ENCODE measurements at regions not wholly inside any gene's neighbourhood (a gene's known extent, or its start where the extent isn't known, plus 50 kb on each side); places are given as distances from the start of the nearest gene placed in this dataset.

DNA sequence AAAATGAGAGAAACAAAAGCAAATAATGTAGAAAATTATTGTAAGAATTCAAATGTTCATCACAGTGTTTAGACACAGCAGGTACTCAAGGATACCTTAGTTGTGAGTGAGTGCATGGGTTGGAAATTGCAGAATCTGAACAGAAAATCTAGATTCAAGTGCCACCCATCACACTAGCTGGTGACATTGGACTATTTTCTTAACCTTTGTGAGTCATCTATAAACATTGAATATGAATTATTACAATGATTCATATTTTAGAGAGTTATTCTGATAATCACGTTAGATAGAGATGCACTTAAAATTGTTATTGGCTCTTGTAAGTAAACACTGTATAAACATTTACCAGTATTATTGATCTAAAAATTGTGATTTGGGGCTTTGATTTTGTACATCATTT is 1113.1 kb downstream of the STIM2 start:
- H3K9me3 ChIP-seq (replicated peaks; ENCODE audit: control insufficient read depth, insufficient read depth, low read length) = no peaks in the 10 kb centered on the region
- no TSS peak for BruUV-seq (replicated peaks)
- SMC1A ChIA-PET (ENCODE audit: uncharacterized antibody, unreplicated experiment) = no interaction called here
- in situ Hi-C loops (cut with MboI) = no loop called here
- POLR2A ChIA-PET = no interaction called here
- RAD21 ChIA-PET (ENCODE audit: unreplicated experiment) = no interaction called here
- no peaks in the 10 kb centered on the region for H3K4me1 ChIP-seq (ENCODE audit: control insufficient read depth, insufficient read depth, low read length)
- no peak overlapping the region for H3K4me2 ChIP-seq (ENCODE audit: control insufficient read depth, insufficient read depth)
- no peaks in the 10 kb centered on the region for H3K36me3 ChIP-seq (ENCODE audit: control insufficient read depth in 2 of 2, insufficient read depth in 2 of 2, low read length in 1 of 2)
- no peaks in the 10 kb centered on the region for H3K79me2 ChIP-seq (ENCODE audit: control insufficient read depth, insufficient read depth, low read length)
- intact Hi-C loops (cut with micrococcal nuclease; ENCODE audit: unreplicated experiment) = no loop called here
- H2AFZ ChIP-seq (ENCODE audit: control insufficient read depth, low read depth, low read length) = no peak overlapping the region
- H4K20me1 ChIP-seq (ENCODE audit: control insufficient read depth, insufficient read depth) = no peaks in the 10 kb centered on the region
- no peak overlapping the region for H3K4me3 ChIP-seq
- no peak for DNase-seq (ENCODE audit: low read depth, low spot score)
- no peak overlapping the region for H3K9ac ChIP-seq (ENCODE audit: control insufficient read depth, insufficient read depth, low read length)
- no peak overlapping the region for H3K27ac ChIP-seq (ENCODE audit: control insufficient read depth, insufficient read depth)
- no peak for FAIRE-seq
- CTCF ChIA-PET = no interaction called here
- no peaks in the 10 kb centered on the region for H3K27me3 ChIP-seq (replicated peaks in 1 of 2; ENCODE audit: control insufficient read depth in 2 of 2, insufficient read depth in 2 of 2, low read length in 1 of 2)
- WGBS (ENCODE audit: insufficient coverage, insufficient replicate concordance, low lambda C conversion rate, missing lambda C conversion rate) = 38% methylated on average over 1 of the region's 1 CpG
- TF ChIP-seq PAX8 (IDR thresholded peaks at IDR 0.05) (no peak), NFYB (IDR thresholded peaks at IDR 0.05; ENCODE audit: insufficient read depth, low read depth, low read length) (no peak), SREBF1 (IDR thresholded peaks at IDR 0.05; ENCODE audit: low read length) (no peak), SIX5 (IDR thresholded peaks at IDR 0.05; ENCODE audit: low read depth, low read length, severe bottlenecking) (no peak), SUPT20H (IDR thresholded peaks at IDR 0.05; ENCODE audit: borderline replicate concordance, control insufficient read depth, low read depth, low read length) (no peak), SMARCA5 (IDR thresholded peaks at IDR 0.05) (no peak), NR2C2 (IDR thresholded peaks at IDR 0.05; ENCODE audit: borderline replicate concordance, control insufficient read depth, insufficient read length, low read depth) (no peak), KLF5 (IDR thresholded peaks at IDR 0.05; ENCODE audit: partially characterized antibody) (no peak), SMAD1 (IDR thresholded peaks at IDR 0.05; ENCODE audit: low read depth, partially characterized antibody) (no peak), RFX5 (IDR thresholded peaks at IDR 0.05; ENCODE audit: low read depth, low read length) (no peak), NR2F1 (conservative IDR thresholded peaks at IDR 0.05) (no peak), RAD51 (IDR thresholded peaks at IDR 0.05) (no peak), IKZF2 (IDR thresholded peaks at IDR 0.05) (no peak)
- TF ChIP-seq, protein P1, sequence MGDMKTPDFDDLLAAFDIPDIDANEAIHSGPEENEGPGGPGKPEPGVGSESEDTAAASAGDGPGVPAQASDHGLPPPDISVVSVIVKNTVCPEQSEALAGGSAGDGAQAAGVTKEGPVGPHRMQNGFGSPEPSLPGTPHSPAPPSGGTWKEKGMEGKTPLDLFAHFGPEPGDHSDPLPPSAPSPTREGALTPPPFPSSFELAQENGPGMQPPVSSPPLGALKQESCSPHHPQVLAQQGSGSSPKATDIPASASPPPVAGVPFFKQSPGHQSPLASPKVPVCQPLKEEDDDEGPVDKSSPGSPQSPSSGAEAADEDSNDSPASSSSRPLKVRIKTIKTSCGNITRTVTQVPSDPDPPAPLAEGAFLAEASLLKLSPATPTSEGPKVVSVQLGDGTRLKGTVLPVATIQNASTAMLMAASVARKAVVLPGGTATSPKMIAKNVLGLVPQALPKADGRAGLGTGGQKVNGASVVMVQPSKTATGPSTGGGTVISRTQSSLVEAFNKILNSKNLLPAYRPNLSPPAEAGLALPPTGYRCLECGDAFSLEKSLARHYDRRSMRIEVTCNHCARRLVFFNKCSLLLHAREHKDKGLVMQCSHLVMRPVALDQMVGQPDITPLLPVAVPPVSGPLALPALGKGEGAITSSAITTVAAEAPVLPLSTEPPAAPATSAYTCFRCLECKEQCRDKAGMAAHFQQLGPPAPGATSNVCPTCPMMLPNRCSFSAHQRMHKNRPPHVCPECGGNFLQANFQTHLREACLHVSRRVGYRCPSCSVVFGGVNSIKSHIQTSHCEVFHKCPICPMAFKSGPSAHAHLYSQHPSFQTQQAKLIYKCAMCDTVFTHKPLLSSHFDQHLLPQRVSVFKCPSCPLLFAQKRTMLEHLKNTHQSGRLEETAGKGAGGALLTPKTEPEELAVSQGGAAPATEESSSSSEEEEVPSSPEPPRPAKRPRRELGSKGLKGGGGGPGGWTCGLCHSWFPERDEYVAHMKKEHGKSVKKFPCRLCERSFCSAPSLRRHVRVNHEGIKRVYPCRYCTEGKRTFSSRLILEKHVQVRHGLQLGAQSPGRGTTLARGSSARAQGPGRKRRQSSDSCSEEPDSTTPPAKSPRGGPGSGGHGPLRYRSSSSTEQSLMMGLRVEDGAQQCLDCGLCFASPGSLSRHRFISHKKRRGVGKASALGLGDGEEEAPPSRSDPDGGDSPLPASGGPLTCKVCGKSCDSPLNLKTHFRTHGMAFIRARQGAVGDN (IDR thresholded peaks at IDR 0.05) = no peak
- TF ChIP-seq, protein P2, sequence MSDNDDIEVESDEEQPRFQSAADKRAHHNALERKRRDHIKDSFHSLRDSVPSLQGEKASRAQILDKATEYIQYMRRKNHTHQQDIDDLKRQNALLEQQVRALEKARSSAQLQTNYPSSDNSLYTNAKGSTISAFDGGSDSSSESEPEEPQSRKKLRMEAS (IDR thresholded peaks at IDR 0.05; ENCODE audit: low read depth, low read length) = no peak
- TF ChIP-seq, protein P3, sequence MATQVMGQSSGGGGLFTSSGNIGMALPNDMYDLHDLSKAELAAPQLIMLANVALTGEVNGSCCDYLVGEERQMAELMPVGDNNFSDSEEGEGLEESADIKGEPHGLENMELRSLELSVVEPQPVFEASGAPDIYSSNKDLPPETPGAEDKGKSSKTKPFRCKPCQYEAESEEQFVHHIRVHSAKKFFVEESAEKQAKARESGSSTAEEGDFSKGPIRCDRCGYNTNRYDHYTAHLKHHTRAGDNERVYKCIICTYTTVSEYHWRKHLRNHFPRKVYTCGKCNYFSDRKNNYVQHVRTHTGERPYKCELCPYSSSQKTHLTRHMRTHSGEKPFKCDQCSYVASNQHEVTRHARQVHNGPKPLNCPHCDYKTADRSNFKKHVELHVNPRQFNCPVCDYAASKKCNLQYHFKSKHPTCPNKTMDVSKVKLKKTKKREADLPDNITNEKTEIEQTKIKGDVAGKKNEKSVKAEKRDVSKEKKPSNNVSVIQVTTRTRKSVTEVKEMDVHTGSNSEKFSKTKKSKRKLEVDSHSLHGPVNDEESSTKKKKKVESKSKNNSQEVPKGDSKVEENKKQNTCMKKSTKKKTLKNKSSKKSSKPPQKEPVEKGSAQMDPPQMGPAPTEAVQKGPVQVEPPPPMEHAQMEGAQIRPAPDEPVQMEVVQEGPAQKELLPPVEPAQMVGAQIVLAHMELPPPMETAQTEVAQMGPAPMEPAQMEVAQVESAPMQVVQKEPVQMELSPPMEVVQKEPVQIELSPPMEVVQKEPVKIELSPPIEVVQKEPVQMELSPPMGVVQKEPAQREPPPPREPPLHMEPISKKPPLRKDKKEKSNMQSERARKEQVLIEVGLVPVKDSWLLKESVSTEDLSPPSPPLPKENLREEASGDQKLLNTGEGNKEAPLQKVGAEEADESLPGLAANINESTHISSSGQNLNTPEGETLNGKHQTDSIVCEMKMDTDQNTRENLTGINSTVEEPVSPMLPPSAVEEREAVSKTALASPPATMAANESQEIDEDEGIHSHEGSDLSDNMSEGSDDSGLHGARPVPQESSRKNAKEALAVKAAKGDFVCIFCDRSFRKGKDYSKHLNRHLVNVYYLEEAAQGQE (IDR thresholded peaks at IDR 0.05; ENCODE audit: low read depth, low read length) = no peak
- ATAC-seq = no peak

All from GM12878 (cell line).